NCI-H187 treated with DMSO at 0.1 percent for 48 hours (cell line): ENCODE measurements at regions not wholly inside any gene's neighbourhood (a gene's known extent, or its start where the extent isn't known, plus 50 kb on each side); places are given as distances from the start of the nearest gene placed in this dataset.
"Not testable (repeated sequence)": the region's sequence is repeated elsewhere in the genome, so short reads cannot be mapped to it uniquely, and the experiment has no call there.

Experiments used
- DNase-seq: peaks from one replicate; lab custom pipeline; 2025; lab: John Stamatoyannopoulos, UW

DNA sequence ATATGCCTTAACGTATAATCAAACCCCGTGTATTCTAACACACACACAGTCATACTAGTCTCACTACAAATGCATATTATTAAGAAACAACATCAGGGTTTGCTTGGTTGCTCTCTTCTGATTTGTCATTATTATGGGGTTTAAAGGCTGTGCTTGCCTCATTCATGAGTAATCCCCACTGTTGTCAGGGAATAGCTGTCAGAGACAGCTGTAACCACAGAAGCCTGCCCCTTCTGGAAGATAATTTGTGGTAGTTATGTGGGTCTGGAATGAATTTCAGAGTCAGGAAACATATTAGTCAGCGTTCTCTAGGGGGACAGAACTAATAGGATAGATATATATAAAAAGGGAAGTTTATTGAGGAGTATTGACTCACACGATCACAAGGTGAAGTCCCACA is 456.9 kb upstream of the TMEM132C start:
- no peak for DNase-seq

GRCh38 chr12:127810459-127810858 is 456.5 kb upstream of the TMEM132C start:
- not testable (repeated sequence) for DNase-seq

DNA sequence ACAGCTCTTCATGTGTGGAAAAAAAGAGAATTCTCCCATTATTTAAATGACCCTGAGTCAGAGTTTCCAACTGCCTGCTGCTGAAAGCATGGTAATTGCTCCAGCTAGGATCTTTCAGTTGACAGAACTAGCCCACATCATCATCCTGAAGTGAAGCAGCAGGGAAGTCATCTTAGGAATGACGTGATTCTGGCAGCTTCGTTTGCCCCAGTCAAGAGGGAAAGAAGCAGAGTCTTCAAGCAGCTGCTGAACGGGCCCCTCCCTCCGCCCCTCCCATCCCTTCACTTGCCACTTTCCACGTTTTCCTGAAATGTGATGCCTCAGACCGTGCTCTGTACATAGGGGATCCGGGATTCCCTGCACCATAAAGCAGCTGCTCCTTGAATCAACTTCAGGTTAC is 455.0 kb upstream of the TMEM132C start:
- peak; percentile 32 for DNase-seq

- no peak for DNase-seq
Measured at GRCh38 chr12:127813147-127813546, 453.8 kb upstream of the TMEM132C start.

DNA sequence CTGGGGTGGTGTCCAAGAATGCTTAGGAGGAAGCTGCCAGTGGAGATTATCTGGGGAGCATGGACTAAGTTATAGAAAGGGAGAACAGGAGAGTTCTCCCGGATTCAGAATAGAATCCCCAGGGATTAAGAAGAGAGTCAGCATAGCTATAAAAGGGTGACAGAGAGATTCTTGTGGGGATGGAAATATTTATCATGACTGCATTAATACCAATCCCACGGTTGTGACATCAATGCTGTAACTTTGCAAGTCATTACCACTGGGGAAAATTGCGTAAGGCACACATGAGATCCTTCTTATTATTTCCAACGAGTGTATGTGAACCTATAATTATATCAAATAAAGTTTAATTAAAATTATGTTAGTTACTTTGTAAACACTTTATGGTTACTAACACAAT is 447.9 kb upstream of the TMEM132C start:
- DNase-seq: no peak

DNA sequence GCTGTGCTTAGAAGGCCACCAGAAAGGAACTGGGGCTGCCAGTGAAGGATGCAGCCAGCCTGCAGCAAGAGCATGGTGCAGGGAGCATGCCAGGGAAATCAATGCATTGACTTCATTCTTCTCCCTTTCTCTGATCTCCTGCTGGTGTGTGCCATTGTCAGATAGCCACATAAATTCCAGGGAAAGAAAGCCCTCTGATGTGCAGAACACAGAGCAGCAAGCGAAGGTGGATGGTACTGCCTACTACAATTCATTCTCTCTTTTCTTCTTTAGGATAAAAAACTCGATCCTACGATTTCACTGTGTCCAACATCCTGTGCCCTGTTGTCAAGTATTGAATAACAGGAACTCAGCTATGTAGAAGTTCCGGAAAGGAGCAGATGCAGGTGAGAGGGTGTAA is 446.7 kb upstream of the TMEM132C start:
- no peak for DNase-seq

GRCh38 chr12:127820846-127821245 is 446.1 kb upstream of the TMEM132C start:
- DNase-seq: no peak

- DNase-seq: no peak
Measured at GRCh38 chr12:127822809-127823411, 444.1 kb upstream of the TMEM132C start.

- no peak for DNase-seq
Measured at GRCh38 chr12:127823801-127824200, 443.2 kb upstream of the TMEM132C start.

DNA sequence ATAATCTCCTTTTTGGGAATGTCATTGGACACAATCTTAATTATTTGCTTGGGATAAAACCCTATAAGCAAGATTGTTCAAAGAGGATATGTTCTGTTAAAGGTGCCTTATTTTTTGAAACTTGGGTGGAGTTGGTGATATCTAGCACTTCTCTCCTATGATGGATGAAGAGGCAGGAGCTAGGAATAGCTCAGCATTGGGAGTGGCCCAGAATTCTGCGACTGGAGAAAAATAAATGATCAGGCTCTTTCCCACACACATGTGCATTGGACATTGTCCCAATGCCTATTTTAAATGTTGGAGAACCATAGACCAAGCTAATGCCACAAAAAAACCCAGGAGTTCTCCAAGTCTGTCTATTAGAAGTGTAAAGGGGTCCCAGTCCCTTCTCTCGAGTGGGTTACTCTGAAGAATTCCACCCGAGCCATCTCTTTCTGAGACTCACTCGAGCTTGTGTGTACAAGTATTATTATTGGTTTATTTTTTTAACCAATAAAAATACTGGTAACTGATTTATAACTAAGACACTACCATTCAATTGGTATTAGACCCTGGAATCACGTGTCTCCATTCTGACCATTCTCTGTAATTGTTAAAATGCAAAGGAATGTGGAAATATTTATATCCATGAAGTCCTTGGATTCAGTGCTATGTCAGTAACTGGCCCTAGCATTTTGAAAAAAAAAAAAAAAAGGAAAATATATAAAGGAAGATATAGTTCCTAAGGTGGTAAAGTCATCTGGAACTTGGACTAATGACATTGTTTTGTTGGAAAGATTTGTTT is 437.5 kb upstream of the TMEM132C start:
- DNase-seq: no peak

DNA sequence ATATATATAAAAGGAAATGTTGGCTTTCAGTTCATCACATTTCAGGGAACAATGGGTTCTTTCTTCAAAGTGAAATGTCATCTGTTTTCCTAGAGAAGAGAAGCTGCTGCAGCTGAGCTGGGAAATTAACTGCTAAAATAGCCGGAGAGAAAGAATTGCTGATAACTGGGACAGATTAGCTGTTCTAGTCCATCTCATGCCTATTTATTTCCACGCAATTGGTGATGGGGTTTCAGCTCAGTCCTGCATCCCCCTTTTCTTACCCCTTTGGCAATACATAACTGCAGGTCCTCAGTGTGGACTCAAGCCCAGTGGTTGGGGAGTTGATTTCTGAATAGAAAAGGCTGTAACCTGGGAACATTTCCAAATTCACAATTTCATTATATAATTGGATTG is 436.9 kb upstream of the TMEM132C start:
- DNase-seq: no peak

DNA sequence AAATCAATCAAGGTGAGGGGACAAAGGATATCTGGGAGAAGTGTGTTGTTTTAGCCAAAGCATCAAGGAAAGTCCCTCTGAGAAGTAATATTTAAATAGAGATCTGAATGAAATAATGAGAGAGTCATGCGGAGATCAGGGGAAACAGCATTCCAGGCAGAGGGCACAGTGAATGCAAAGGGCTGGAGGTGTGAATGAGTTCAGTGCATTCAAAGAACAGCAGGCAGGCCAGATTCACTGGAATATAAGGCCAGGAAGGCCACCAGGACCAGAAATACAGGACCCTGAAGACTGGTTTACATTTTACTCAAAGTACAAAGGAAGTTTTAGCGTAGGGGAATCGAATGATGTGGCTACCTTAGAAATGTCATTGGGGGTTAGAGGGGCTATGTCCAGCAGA is 436.2 kb upstream of the TMEM132C start:
- DNase-seq: no peak

- no peak for DNase-seq
Measured at GRCh38 chr12:127832172-127832571, 434.8 kb upstream of the TMEM132C start.

GRCh38 chr12:127836802-127837201 is 430.2 kb upstream of the TMEM132C start:
- not testable (repeated sequence) for DNase-seq

DNA sequence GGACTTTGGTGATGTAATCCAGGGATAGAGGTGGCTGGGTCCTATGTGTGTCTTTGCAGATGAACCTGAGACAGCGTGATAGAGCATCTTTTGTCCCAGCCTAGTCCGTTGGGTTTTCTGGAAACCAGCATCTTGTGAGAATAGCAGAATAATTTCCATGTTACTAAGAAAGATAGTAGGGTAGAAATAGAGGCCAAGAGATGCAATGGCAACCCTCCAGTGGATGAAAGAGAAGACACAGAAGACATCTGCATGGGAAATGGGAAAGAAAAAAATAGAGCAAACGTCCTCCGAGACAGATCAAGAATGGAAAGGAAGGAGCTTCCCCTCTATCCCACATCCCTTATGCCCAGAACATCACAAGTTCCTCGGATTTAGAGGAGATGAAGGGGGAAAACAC is 409.3 kb upstream of the TMEM132C start:
- no peak for DNase-seq

- no peak for DNase-seq
Measured at GRCh38 chr12:127860536-127860935, 406.4 kb upstream of the TMEM132C start.

- DNase-seq: no peak
Measured at GRCh38 chr12:127861406-127861805, 405.6 kb upstream of the TMEM132C start.

GRCh38 chr12:127873306-127873705 is 393.7 kb upstream of the TMEM132C start:
- DNase-seq: no peak

DNA sequence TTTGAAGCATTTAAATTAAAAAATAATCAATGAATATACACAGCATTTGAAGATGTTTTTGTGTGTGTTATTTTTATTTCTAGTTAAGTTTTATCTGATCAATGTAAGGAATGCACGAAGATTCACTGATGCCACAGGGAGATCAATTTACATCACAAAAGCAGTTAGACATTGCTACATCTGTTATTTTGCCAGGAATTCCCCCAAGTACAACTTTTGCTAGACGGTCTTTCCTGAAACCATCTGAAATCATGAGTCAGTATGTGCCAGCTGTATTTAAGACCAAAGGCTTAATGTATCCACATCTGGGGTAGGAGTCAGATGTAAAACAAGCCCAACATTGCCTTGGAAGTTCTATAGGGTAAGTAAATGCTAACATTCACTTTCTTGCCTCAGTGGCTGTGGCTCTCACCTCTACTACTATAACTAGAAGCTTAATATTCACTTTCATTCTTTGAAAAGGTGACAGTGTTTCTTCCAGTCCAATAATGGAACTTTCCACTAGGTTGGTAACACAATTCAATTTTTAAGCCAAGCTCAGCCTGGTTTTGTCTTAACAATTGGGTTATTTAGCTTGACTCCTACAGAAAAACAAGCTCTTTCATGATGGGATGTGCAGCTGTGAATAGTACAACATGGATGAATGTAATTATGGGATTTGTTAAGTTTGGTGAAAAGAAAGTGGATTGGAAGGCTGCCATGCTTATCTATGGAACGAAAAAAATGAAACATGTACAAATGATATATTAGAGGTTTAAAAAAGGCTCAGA is 385.4 kb upstream of the TMEM132C start:
- DNase-seq: no peak

- DNase-seq: no peak
Measured at GRCh38 chr12:127883013-127883412, 384.0 kb upstream of the TMEM132C start.

DNA sequence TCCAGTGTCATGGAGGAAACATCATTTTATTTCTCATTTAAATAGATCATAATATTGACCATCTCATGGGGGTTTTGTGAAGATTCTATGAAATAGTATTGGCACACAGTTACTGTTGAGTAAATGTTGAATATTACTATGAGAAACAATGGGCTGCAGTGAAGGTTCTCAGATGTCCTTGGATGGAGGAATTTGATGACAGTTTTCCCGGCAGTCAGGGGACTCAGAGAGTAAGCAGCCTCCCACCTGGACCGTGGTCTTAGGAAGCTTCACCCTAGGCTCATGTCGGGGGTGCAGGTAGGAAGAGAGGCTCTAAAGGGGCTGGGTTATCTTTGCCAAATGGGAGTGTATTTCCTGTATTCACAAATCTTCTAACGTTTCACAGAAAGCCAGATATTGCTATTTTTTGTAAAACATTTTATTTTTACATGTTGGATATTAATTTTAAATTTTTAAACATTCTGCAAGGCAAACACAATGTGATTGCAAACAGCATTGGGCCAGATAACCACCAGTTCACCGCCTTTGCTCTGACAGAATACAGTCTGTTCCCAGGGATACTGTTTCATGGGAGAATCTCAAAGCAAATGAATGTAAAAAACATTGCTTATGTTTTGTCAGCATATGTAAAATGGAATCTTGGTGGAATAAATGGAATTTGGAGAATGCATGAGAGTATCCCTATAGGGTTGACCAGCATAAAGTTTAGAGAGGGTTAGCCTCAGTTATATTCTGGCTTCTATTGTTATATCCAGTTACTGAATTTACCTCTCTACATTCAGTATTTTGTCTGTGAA is 380.8 kb upstream of the TMEM132C start:
- no peak for DNase-seq

DNA sequence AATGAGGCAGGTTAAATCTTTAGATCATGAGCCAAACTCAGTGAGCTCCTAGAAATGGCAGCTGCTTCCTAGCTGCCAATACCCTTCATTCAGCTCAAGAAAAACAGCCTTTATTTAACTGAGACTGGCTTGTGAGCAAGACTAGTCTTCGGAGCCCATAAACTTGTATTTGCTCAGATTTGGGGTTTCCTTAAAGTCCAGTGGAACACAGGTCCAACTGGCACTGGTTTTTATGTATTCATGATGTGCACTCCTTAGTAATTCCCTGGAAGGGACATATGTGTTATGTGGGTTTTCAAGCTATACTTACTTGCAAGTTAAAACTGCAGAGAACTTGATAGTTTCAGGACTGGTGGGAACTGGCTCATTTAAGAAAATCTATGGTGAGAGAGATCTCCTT is 380.1 kb upstream of the TMEM132C start:
- no peak for DNase-seq
